Activated CD4-positive, alpha-beta T cell treated with anti-CD3 and anti-CD28 coated beads, Interleukin-2, amount 10 ng/mL, durations not matched to agents 24 days and 14 days (primary cell): ENCODE measurements at regions not wholly inside any gene's neighbourhood (a gene's known extent, or its start where the extent isn't known, plus 50 kb on each side); places are given as distances from the start of the nearest gene placed in this dataset.
"Not testable (repeated sequence)": the region's sequence is repeated elsewhere in the genome, so short reads cannot be mapped to it uniquely, and the experiment has no call there.

ENCODE experiments used
- DNase-seq: peaks from one replicate; pipeline ENCODE4 v3.0.0; 2022
- H3K27ac Mint-ChIP-seq: one replicate; pipeline ENCODE4 v1.8.0; 2022; ENCODE audit warnings: mild to moderate bottlenecking, mixed read lengths
- H3K27me3 Mint-ChIP-seq: one replicate; pipeline ENCODE4 v1.8.0; 2022; ENCODE audit warnings: mixed read lengths
- H3K36me3 Mint-ChIP-seq: one replicate; pipeline ENCODE4 v1.8.0; 2022; ENCODE audit warnings: low read depth, mild to moderate bottlenecking, mixed read lengths
- H3K4me1 Mint-ChIP-seq: one replicate; pipeline ENCODE4 v1.8.0; 2021; ENCODE audit warnings: mixed read lengths
- H3K4me3 Mint-ChIP-seq: one replicate; pipeline ENCODE4 v1.8.0; 2022; ENCODE audit warnings: mild to moderate bottlenecking, moderate library complexity, mixed read lengths
- H3K9me3 Mint-ChIP-seq: one replicate; pipeline ENCODE4 v1.8.0; 2021; ENCODE audit warnings: mixed read lengths
- intact Hi-C: fragments of 100-400 bp; cut with micrococcal nuclease; formaldehyde crosslinking; loops from one replicate; pipeline ENCODE4 v1.15.1; 2023

- intact Hi-C loops, H3K4me3 Mint-ChIP-seq, H3K27me3 Mint-ChIP-seq, H3K27ac Mint-ChIP-seq, H3K36me3 Mint-ChIP-seq, H3K9me3 Mint-ChIP-seq, DNase-seq, H3K4me1 Mint-ChIP-seq: not testable (repeated sequence)
Observed at GRCh38 chr15:22268201-22268600, 187.9 kb downstream of the OR4M2 start.

- H3K36me3 Mint-ChIP-seq, H3K4me3 Mint-ChIP-seq, H3K27me3 Mint-ChIP-seq, H3K4me1 Mint-ChIP-seq, H3K9me3 Mint-ChIP-seq, DNase-seq, H3K27ac Mint-ChIP-seq, intact Hi-C loops: not testable (repeated sequence)
Observed at GRCh38 chr15:22268654-22269053, 188.3 kb downstream of the OR4M2 start.

- intact Hi-C loops, H3K36me3 Mint-ChIP-seq, H3K9me3 Mint-ChIP-seq, H3K27me3 Mint-ChIP-seq, H3K4me1 Mint-ChIP-seq, H3K27ac Mint-ChIP-seq, H3K4me3 Mint-ChIP-seq: not testable (repeated sequence)
- DNase-seq, result peak; percentile 51
Observed at GRCh38 chr15:22272286-22273160, 186.2 kb upstream of the GOLGA6L22 start.

GRCh38 chr15:22273185-22273584 lies 185.5 kb upstream of the GOLGA6L22 start:
- H3K27ac Mint-ChIP-seq, H3K27me3 Mint-ChIP-seq, H3K4me1 Mint-ChIP-seq, H3K36me3 Mint-ChIP-seq, intact Hi-C loops, H3K9me3 Mint-ChIP-seq, H3K4me3 Mint-ChIP-seq: not testable (repeated sequence)
- peak; percentile 51 for DNase-seq

GRCh38 chr15:22274376-22274775 lies 184.3 kb upstream of the GOLGA6L22 start:
- H3K9me3 Mint-ChIP-seq, intact Hi-C loops, H3K27me3 Mint-ChIP-seq, H3K4me3 Mint-ChIP-seq, H3K4me1 Mint-ChIP-seq, H3K36me3 Mint-ChIP-seq, H3K27ac Mint-ChIP-seq: not testable (repeated sequence)
- peak; percentile 51 for DNase-seq

- intact Hi-C loops, H3K4me1 Mint-ChIP-seq, H3K27me3 Mint-ChIP-seq, H3K27ac Mint-ChIP-seq, H3K9me3 Mint-ChIP-seq, H3K4me3 Mint-ChIP-seq, H3K36me3 Mint-ChIP-seq: not testable (repeated sequence)
- peak; percentile 53 for DNase-seq
Observed at GRCh38 chr15:22280770-22281169, 177.9 kb upstream of the GOLGA6L22 start.

- intact Hi-C loops, H3K27ac Mint-ChIP-seq, H3K27me3 Mint-ChIP-seq, H3K4me1 Mint-ChIP-seq, H3K4me3 Mint-ChIP-seq, H3K9me3 Mint-ChIP-seq, H3K36me3 Mint-ChIP-seq: not testable (repeated sequence)
- peak; percentile 60 for DNase-seq
Observed at GRCh38 chr15:22282794-22283533, 175.7 kb upstream of the GOLGA6L22 start.

- H3K27ac Mint-ChIP-seq, intact Hi-C loops, H3K36me3 Mint-ChIP-seq, H3K4me3 Mint-ChIP-seq, H3K4me1 Mint-ChIP-seq, H3K9me3 Mint-ChIP-seq, H3K27me3 Mint-ChIP-seq, DNase-seq: not testable (repeated sequence)
Observed at GRCh38 chr15:22284795-22285420, 173.8 kb upstream of the GOLGA6L22 start.

- H3K4me1 Mint-ChIP-seq, H3K4me3 Mint-ChIP-seq, H3K9me3 Mint-ChIP-seq, DNase-seq, H3K36me3 Mint-ChIP-seq, H3K27ac Mint-ChIP-seq, intact Hi-C loops: not testable (repeated sequence)
- H3K27me3 Mint-ChIP-seq, result peaks cover 11% of the 10 kb centered on the region
Observed at GRCh38 chr15:22291054-22291453, 167.6 kb upstream of the GOLGA6L22 start.

GRCh38 chr15:22303112-22303511 lies 155.6 kb upstream of the GOLGA6L22 start:
- H3K4me3 Mint-ChIP-seq, H3K36me3 Mint-ChIP-seq, intact Hi-C loops, H3K4me1 Mint-ChIP-seq, H3K27me3 Mint-ChIP-seq, H3K27ac Mint-ChIP-seq, DNase-seq, H3K9me3 Mint-ChIP-seq: not testable (repeated sequence)
